ENCODE measurements at regions not wholly inside any gene's neighbourhood (a gene's known extent, or its start where the extent isn't known, plus 50 kb on each side); places are given as distances from the start of the nearest gene placed in this dataset.

GRCh38 chr4:38495446-38495845, 168.6 kb upstream of the KLF3 start:
- no peaks in the 10 kb centered on the region for H3K36me3 Mint-ChIP-seq (ENCODE audit: low read depth)
- no peak for DNase-seq
- no peak overlapping the region for H3K27ac Mint-ChIP-seq
- H3K4me1 Mint-ChIP-seq, result peaks cover 6% of the 10 kb centered on the region
- H3K4me3 Mint-ChIP-seq, result no peak overlapping the region
- peaks cover 11% of the 10 kb centered on the region for H3K27me3 Mint-ChIP-seq (ENCODE audit: low read depth, poor library complexity)
- H3K9me3 Mint-ChIP-seq, result no peaks in the 10 kb centered on the region
- TF ChIP-seq CTCF (IDR thresholded peaks at IDR 0.05), result no peak

GRCh38 chr4:38497121-38497520, 166.9 kb upstream of the KLF3 start:
- Mint-ChIP-seq H3K27me3 (ENCODE audit: low read depth, poor library complexity) (peaks cover 6% of the 10 kb centered on the region), H3K4me1 (no peaks in the 10 kb centered on the region), H3K9me3 (no peaks in the 10 kb centered on the region), H3K27ac (no peak overlapping the region), H3K4me3 (no peak overlapping the region), H3K36me3 (ENCODE audit: low read depth) (no peaks in the 10 kb centered on the region)
- no peak for TF ChIP-seq CTCF (IDR thresholded peaks at IDR 0.05)
- no peak for DNase-seq

GRCh38 chr4:38499101-38499500, 164.9 kb upstream of the KLF3 start:
- Mint-ChIP-seq H3K27ac (no peak overlapping the region), H3K4me3 (no peak overlapping the region), H3K27me3 (ENCODE audit: low read depth, poor library complexity) (peaks cover 6% of the 10 kb centered on the region), H3K36me3 (ENCODE audit: low read depth) (no peaks in the 10 kb centered on the region), H3K4me1 (no peaks in the 10 kb centered on the region), H3K9me3 (no peaks in the 10 kb centered on the region)
- DNase-seq, result no peak
- no peak for TF ChIP-seq CTCF (IDR thresholded peaks at IDR 0.05)

GRCh38 chr4:38500433-38500832, 163.6 kb upstream of the KLF3 start:
- Mint-ChIP-seq H3K4me1 (no peaks in the 10 kb centered on the region), H3K27me3 (ENCODE audit: low read depth, poor library complexity) (peaks cover 6% of the 10 kb centered on the region), H3K9me3 (no peaks in the 10 kb centered on the region), H3K36me3 (ENCODE audit: low read depth) (no peaks in the 10 kb centered on the region), H3K4me3 (no peak overlapping the region), H3K27ac (no peak overlapping the region)
- no peak for DNase-seq
- TF ChIP-seq CTCF (IDR thresholded peaks at IDR 0.05), result no peak

GRCh38 chr4:38501698-38502097, 162.3 kb upstream of the KLF3 start:
- no peak for DNase-seq
- Mint-ChIP-seq H3K4me1 (no peaks in the 10 kb centered on the region), H3K27me3 (ENCODE audit: low read depth, poor library complexity) (peaks cover 6% of the 10 kb centered on the region), H3K9me3 (peaks cover 3% of the 10 kb centered on the region), H3K4me3 (no peak overlapping the region), H3K27ac (no peak overlapping the region), H3K36me3 (ENCODE audit: low read depth) (no peaks in the 10 kb centered on the region)
- TF ChIP-seq CTCF (IDR thresholded peaks at IDR 0.05), result no peak

GRCh38 chr4:38503689-38504395, 160.2 kb upstream of the KLF3 start:
- peaks cover 13% of the 10 kb centered on the region for H3K27me3 Mint-ChIP-seq (ENCODE audit: low read depth, poor library complexity)
- no peak for TF ChIP-seq CTCF (IDR thresholded peaks at IDR 0.05)

More at GRCh38 chr4:38503689-38504395, 160.2 kb upstream of the KLF3 start:
- H3K27ac Mint-ChIP-seq, result no peak overlapping the region
- peaks cover 3% of the 10 kb centered on the region for H3K9me3 Mint-ChIP-seq
- H3K4me1 Mint-ChIP-seq, result no peaks in the 10 kb centered on the region
- no peak for DNase-seq
- no peaks in the 10 kb centered on the region for H3K36me3 Mint-ChIP-seq (ENCODE audit: low read depth)
- H3K4me3 Mint-ChIP-seq, result no peak overlapping the region
